ENCODE measurements at regions not wholly inside any gene's neighbourhood (a gene's known extent, or its start where the extent isn't known, plus 50 kb on each side); places are given as distances from the start of the nearest gene placed in this dataset.

- no peak for DNase-seq
These were observed 149.5 kb upstream of the MYL2 start for GRCh38 chr12:111069886-111070285.

- peak in 1 of 4 experiments; percentile 7 for DNase-seq
These were observed 147.9 kb upstream of the MYL2 start for GRCh38 chr12:111068290-111068689.

GRCh38 chr12:111067498-111067897, 147.1 kb upstream of the MYL2 start:
- DNase-seq: no peak

- DNase-seq: no peak
These were observed 146.5 kb upstream of the MYL2 start for GRCh38 chr12:111066744-111067437.

- DNase-seq: no peak
These were observed 144.6 kb upstream of the MYL2 start for GRCh38 chr12:111064982-111065381.

GRCh38 chr12:111064154-111064553, 143.8 kb upstream of the MYL2 start:
- no peak for DNase-seq

- DNase-seq: no peak
These were observed 143.1 kb upstream of the MYL2 start for GRCh38 chr12:111063295-111064026.

GRCh38 chr12:111057701-111058425, 137.5 kb upstream of the MYL2 start:
- no peak for DNase-seq

GRCh38 chr12:111056618-111057521, 136.5 kb upstream of the MYL2 start:
- peak; percentile 7 to 58 (median 26) for DNase-seq

GRCh38 chr12:111055181-111055880, 135.0 kb upstream of the MYL2 start:
- DNase-seq: no peak

GRCh38 chr12:111048991-111049390, 128.6 kb upstream of the MYL2 start:
- no peak for DNase-seq

GRCh38 chr12:111046896-111047295, 126.5 kb upstream of the MYL2 start:
- no peak for DNase-seq

- DNase-seq: no peak
These were observed 125.6 kb upstream of the MYL2 start for GRCh38 chr12:111045941-111046340.

GRCh38 chr12:111041091-111041490, 120.7 kb upstream of the MYL2 start:
- DNase-seq: no peak

GRCh38 chr12:111040690-111041089, 120.3 kb upstream of the MYL2 start:
- no peak for DNase-seq

- no peak for DNase-seq
These were observed 118.6 kb upstream of the MYL2 start for GRCh38 chr12:111038941-111039340.

GRCh38 chr12:111038077-111038476, 117.7 kb upstream of the MYL2 start:
- no peak for DNase-seq

- DNase-seq: no peak
These were observed 116.7 kb upstream of the MYL2 start for GRCh38 chr12:111037047-111037446.

GRCh38 chr12:111035578-111036301, 115.4 kb upstream of the MYL2 start:
- DNase-seq: no peak

- DNase-seq: no peak
These were observed 114.7 kb upstream of the MYL2 start for GRCh38 chr12:111034886-111035577.

Data from activated CD4-positive, CD25-positive, alpha-beta regulatory T cell (primary cell).